Left lung (tissue), 4 donors: ENCODE measurements at regions not wholly inside any gene's neighbourhood (a gene's known extent, or its start where the extent isn't known, plus 50 kb on each side); places are given as distances from the start of the nearest gene placed in this dataset.
"Not testable (repeated sequence)": the region's sequence is repeated elsewhere in the genome, so short reads cannot be mapped to it uniquely, and the experiment has no call there.

Source experiments
- ATAC-seq: fragments of 200-7000 bp; cut with Tn5 transposase; one replicate; pipeline ENCODE4 v1.9.1; 2020; ENCODE audit warnings: moderate library complexity
- DNase-seq, 4 donors: peaks; one replicate each; pipeline ENCODE4 v3.0.0-alpha.2; 2013 to 2020
- H3K27ac ChIP-seq, 2 donors: fragments of 200-600 bp; sonication (generic) in 1 of 2; one replicate each; pipeline versions ENCODE4 v1.5.0 to v1.8.0; 2020 to 2021
- H3K27me3 ChIP-seq, 2 donors: fragments of 200-600 bp; sonication (generic) in 1 of 2; one replicate each; pipeline versions ENCODE4 v1.5.0 to v1.8.0; 2020 to 2021
- H3K36me3 ChIP-seq, 2 donors: fragments of 200-600 bp; sonication (generic) in 1 of 2; one replicate each; pipeline versions ENCODE4 v1.5.0 to v1.8.0; 2020 to 2021
- H3K4me1 ChIP-seq, 2 donors: fragments of 200-600 bp; one replicate each; pipeline ENCODE4 v1.8.0; 2021
- H3K4me3 ChIP-seq, 2 donors: fragments of 200-600 bp; sonication (generic) in 1 of 2; one replicate each; pipeline versions ENCODE4 v1.5.0 to v1.8.0; 2020 to 2021; ENCODE audit warnings: mild to moderate bottlenecking in 1 of 2
- H3K9me3 ChIP-seq, 2 donors: fragments of 200-600 bp; sonication (generic) in 1 of 2; one replicate each; pipeline versions ENCODE4 v1.5.0 to v1.8.0; 2020 to 2021
- CTCF ChIP-seq, 2 donors: fragments of 200-600 bp; sonication (generic) in 1 of 2; IDR thresholded peaks; one replicate each; pipeline versions ENCODE4 v1.5.0 to v1.8.0; 2021; ENCODE audit warnings: antibody characterized with exemption in 2 of 2
- intact Hi-C, 2 donors: fragments of 100-400 bp; cut with DNase I; formaldehyde crosslinking; loops; one replicate each; pipeline versions ENCODE4 v1.11.2 to v1.14.2; 2022
- donor health status: DM: no; HTN: yes; CAD: no.
- donor health status: DM: no; HTN: no; CAD: no.

GRCh38 chr1:161439280-161440232 lies 65.7 kb upstream of the FCGR2A start:
- DNase-seq (peak in 2 of 4 donors; percentile 24 to 85), ATAC-seq (peak; percentile 34)
- no peak overlapping the region for H3K27ac ChIP-seq
- intact Hi-C loops = no loop called here
- no peaks in the 10 kb centered on the region for H3K36me3 ChIP-seq
- no peaks in the 10 kb centered on the region for H3K9me3 ChIP-seq
- peak overlapping the region; percentile 7 to 58 for H3K4me3 ChIP-seq
- peaks cover 0 to 13% of the 10 kb centered on the region in 2 donors for H3K4me1 ChIP-seq
- TF ChIP-seq CTCF (IDR thresholded peaks at IDR 0.05) = no peak
- peaks cover 11 to 51% of the 10 kb centered on the region in 2 donors for H3K27me3 ChIP-seq

- H3K4me1 ChIP-seq, DNase-seq, ATAC-seq, H3K27ac ChIP-seq, H3K36me3 ChIP-seq, H3K9me3 ChIP-seq, intact Hi-C loops, H3K4me3 ChIP-seq: not testable (repeated sequence)
- H3K27me3 ChIP-seq = peaks cover 0 to 51% of the 10 kb centered on the region in 2 donors
Observed at GRCh38 chr1:161433191-161433590, 65.5 kb upstream of the CFAP126 start.

- H3K4me1 ChIP-seq = no peaks in the 10 kb centered on the region
- no peak overlapping the region for H3K27ac ChIP-seq
- no peaks in the 10 kb centered on the region for H3K9me3 ChIP-seq
- no peaks in the 10 kb centered on the region for H3K36me3 ChIP-seq
- ATAC-seq (no peak), DNase-seq (no peak)
- intact Hi-C loops = no loop called here
- no peak overlapping the region for H3K4me3 ChIP-seq
- H3K27me3 ChIP-seq = peaks cover 8 to 51% of the 10 kb centered on the region in 2 donors
- no peak for TF ChIP-seq CTCF (IDR thresholded peaks at IDR 0.05)
Observed at GRCh38 chr1:161432091-161432490, 64.4 kb upstream of the CFAP126 start.

GRCh38 chr1:161427733-161428516 lies 60.2 kb upstream of the CFAP126 start:
- intact Hi-C loops = no loop called here
- Histone ChIP-seq H3K36me3 (no peaks in the 10 kb centered on the region), H3K27me3 (peaks cover 8 to 48% of the 10 kb centered on the region in 2 donors), H3K9me3 (no peaks in the 10 kb centered on the region), H3K4me3 (no peak overlapping the region), H3K4me1 (no peaks in the 10 kb centered on the region), H3K27ac (no peak overlapping the region)
- ATAC-seq = peak; percentile 56
- TF ChIP-seq CTCF (IDR thresholded peaks at IDR 0.05) = no peak
- peak in 1 of 4 donors; percentile 32 for DNase-seq

GRCh38 chr1:161422914-161423313 lies 55.2 kb upstream of the CFAP126 start:
- H3K9me3 ChIP-seq, H3K27ac ChIP-seq, H3K4me1 ChIP-seq, DNase-seq, H3K4me3 ChIP-seq, intact Hi-C loops, ATAC-seq, H3K36me3 ChIP-seq: not testable (repeated sequence)
- H3K27me3 ChIP-seq = peaks cover 7 to 34% of the 10 kb centered on the region in 2 donors

GRCh38 chr1:161421456-161421855 lies 53.8 kb upstream of the CFAP126 start:
- peaks cover 0 to 5% of the 10 kb centered on the region in 2 donors for H3K4me1 ChIP-seq
- H3K4me3 ChIP-seq = no peak overlapping the region
- H3K36me3 ChIP-seq = no peaks in the 10 kb centered on the region
- H3K9me3 ChIP-seq = no peaks in the 10 kb centered on the region
- TF ChIP-seq CTCF (IDR thresholded peaks at IDR 0.05) = no peak
- intact Hi-C loops = no loop called here
- H3K27me3 ChIP-seq = peaks cover 0 to 20% of the 10 kb centered on the region in 2 donors
- no peak for DNase-seq
- no peak overlapping the region for H3K27ac ChIP-seq
- ATAC-seq = no peak
